ENCODE measurements at regions not wholly inside any gene's neighbourhood (a gene's known extent, or its start where the extent isn't known, plus 50 kb on each side); places are given as distances from the start of the nearest gene placed in this dataset.
"Not testable (repeated sequence)": the region's sequence is repeated elsewhere in the genome, so short reads cannot be mapped to it uniquely, and the experiment has no call there.

- TF ChIP-seq CTCF, POLR2A (IDR thresholded peaks at IDR 0.05): not testable (repeated sequence)
These were observed 669.7 kb upstream of the CTNND2 start for GRCh38 chr5:12573916-12574297.

Measured in body of pancreas (tissue), 4 donors.